ENCODE measurements at regions not wholly inside any gene's neighbourhood (a gene's known extent, or its start where the extent isn't known, plus 50 kb on each side); places are given as distances from the start of the nearest gene placed in this dataset.

DNA sequence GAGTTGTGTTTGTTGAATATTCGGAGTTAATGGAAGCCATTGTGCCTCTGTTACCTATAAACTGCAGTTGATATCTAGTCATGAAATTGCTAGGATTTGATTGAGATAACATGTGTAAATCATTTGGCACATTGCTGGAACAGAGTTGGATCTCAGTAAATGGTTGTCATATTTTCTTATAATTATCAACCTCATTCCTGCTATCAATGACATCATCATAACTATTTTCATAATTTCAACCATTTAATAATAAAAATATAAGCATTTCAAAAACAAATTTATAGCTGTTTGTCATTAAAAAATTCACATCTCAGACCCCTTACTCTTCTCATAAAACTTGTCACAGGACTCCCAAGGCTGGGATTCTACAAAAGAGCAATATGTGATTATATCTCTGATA is 133.4 kb downstream of the PTGER3 start:
- TF ChIP-seq POLR2AphosphoS5 (IDR thresholded peaks at IDR 0.05; ENCODE audit: low read depth, low read length) (no peak), POU2F2 (IDR thresholded peaks at IDR 0.05; ENCODE audit: low read depth, low read length) (no peak), PAX5 (IDR thresholded peaks at IDR 0.05; ENCODE audit: insufficient read depth, low read length, severe bottlenecking) (no peak), TAF1 (IDR thresholded peaks at IDR 0.05; ENCODE audit: low read depth, low read length) (no peak), SPI1 (IDR thresholded peaks at IDR 0.05; ENCODE audit: low read depth, low read length) (no peak), POLR2A (IDR thresholded peaks at IDR 0.05; ENCODE audit: low read depth, low read length) (no peak)
- FAIRE-seq (no peak), DNase-seq (ENCODE audit: insufficient read length, low spot score) (no peak)

DNA sequence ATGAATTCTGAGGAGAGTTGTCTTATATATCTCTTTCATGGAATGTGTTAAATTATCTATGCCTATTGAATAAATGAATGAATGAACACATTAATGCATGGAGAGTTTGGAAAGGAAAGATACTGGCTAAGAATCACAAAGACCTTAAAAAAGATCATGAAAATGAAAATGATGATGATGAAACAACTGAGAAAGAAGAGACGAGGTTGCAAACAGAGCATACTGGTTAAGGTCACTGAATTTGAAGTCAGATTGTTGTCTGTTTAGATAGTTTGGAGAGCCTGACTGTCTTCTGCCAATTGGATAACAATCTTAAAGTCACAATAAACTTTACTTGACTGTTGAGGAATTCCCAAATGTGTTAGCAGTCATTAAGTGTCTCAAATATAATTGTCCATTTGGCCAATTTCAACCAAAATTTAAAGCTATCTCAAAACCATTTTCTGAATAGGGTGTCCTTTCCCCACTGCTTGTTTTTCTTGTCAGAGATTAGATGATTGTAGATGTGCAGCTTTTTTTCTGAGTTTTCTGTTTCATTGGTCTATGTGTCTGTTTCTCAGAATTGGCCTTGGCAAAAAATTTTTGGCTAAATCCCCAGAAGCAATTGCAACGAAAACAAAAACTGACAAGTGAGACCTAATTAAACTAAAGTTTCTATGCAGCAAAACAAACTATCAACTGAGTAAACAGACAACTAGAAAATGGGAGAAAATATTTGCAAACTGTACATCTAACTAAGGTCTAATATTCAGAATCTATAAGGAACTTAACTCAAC is 132.2 kb downstream of the PTGER3 start:
- FAIRE-seq = no peak

DNA sequence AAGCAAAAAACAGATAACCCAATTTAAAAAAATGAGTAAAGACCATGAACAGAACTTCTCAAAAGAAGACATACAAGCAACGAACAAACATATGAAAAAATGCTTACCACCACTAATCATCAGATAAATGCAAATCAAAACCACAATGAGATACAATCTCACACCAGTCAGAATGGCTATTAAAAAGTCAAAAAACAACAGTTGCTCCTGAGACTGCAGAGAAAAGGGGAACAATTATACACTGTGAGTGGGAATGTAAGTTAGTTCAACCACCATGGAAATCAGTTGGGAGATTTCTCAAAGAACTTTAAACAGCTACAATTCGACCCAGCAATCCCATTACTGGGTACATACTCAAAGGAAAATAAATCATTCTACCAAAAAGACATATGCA is 131.6 kb downstream of the PTGER3 start:
- TF ChIP-seq PAX5 (IDR thresholded peaks at IDR 0.05; ENCODE audit: insufficient read depth, low read length, severe bottlenecking) (no peak), POLR2A (IDR thresholded peaks at IDR 0.05; ENCODE audit: low read depth, low read length) (no peak), POLR2AphosphoS5 (IDR thresholded peaks at IDR 0.05; ENCODE audit: low read depth, low read length) (no peak), TAF1 (IDR thresholded peaks at IDR 0.05; ENCODE audit: low read depth, low read length) (no peak)
- FAIRE-seq (no peak), DNase-seq (ENCODE audit: insufficient read length, low spot score) (no peak)

More for the DNA sequence above, 132.2 kb downstream of the PTGER3 start:
- TF ChIP-seq POU2F2 (IDR thresholded peaks at IDR 0.05; ENCODE audit: low read depth, low read length) = no peak
- TF ChIP-seq POLR2A (IDR thresholded peaks at IDR 0.05; ENCODE audit: low read depth, low read length) = no peak
- TF ChIP-seq SPI1 (IDR thresholded peaks at IDR 0.05; ENCODE audit: low read depth, low read length) = no peak
- no peak for TF ChIP-seq PAX5 (IDR thresholded peaks at IDR 0.05; ENCODE audit: insufficient read depth, low read length, severe bottlenecking)
- no peak for TF ChIP-seq TAF1 (IDR thresholded peaks at IDR 0.05; ENCODE audit: low read depth, low read length)
- no peak for TF ChIP-seq POLR2AphosphoS5 (IDR thresholded peaks at IDR 0.05; ENCODE audit: low read depth, low read length)
- no peak for DNase-seq (ENCODE audit: insufficient read length, low spot score)

DNA sequence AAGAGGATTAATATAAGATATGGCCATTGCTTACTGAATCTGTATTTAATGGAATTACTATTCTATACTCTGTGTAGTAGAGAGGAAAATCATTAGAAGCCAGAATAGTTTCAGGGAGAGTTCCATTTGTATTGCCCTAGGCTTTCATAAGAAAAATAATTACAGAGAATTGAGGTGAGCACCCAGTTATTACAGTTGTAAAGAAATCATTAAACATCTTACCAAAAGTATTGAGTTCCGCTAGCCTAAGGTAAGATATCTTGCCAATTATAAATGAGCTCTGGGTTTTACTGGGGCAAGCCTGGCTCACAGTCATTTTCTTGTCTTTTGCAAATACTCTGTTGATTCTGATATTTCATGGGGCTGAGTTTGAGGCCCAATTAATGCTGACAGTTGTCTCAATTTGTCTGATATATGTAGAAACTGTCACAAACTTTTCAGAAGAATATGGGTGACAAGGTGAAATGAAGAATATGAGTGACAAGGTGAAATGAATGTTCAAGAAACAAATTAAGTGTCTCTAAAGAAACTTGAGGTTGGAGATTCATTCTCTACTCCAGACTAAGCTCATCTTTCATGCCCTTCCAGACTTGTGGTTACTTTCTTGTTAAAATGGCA is 127.8 kb downstream of the PTGER3 start:
- DNase-seq (ENCODE audit: insufficient read length, low spot score) = no peak
- TF ChIP-seq SPI1 (IDR thresholded peaks at IDR 0.05; ENCODE audit: low read depth, low read length) (no peak), POLR2A (IDR thresholded peaks at IDR 0.05; ENCODE audit: low read depth, low read length) (no peak), TAF1 (IDR thresholded peaks at IDR 0.05; ENCODE audit: low read depth, low read length) (no peak), PAX5 (IDR thresholded peaks at IDR 0.05; ENCODE audit: insufficient read depth, low read length, severe bottlenecking) (no peak), POLR2AphosphoS5 (IDR thresholded peaks at IDR 0.05; ENCODE audit: low read depth, low read length) (no peak), POU2F2 (IDR thresholded peaks at IDR 0.05; ENCODE audit: low read depth, low read length) (no peak)
- FAIRE-seq = no peak

Measured in GM12891 (cell line).